D341Med (cell line): ENCODE measurements at regions not wholly inside any gene's neighbourhood (a gene's known extent, or its start where the extent isn't known, plus 50 kb on each side); places are given as distances from the start of the nearest gene placed in this dataset.

Experiments used
- DNase-seq: peaks from one replicate; pipeline ENCODE4 v3.0.0; 2012; ENCODE audit warnings: low spot score

GRCh38 chr11:107136892-107137291, 118.6 kb upstream of the GUCY1A2 start:
- DNase-seq = no peak

GRCh38 chr11:107131756-107132155, 113.5 kb upstream of the GUCY1A2 start:
- DNase-seq = no peak

GRCh38 chr11:107123022-107123421, 104.7 kb upstream of the GUCY1A2 start:
- no peak for DNase-seq

- DNase-seq = no peak
Observed at GRCh38 chr11:107118025-107118720, 99.9 kb upstream of the GUCY1A2 start.

- no peak for DNase-seq
Observed at GRCh38 chr11:107116358-107116757, 98.1 kb upstream of the GUCY1A2 start.

GRCh38 chr11:107102692-107103477, 84.6 kb upstream of the GUCY1A2 start:
- no peak for DNase-seq

- DNase-seq = no peak
Observed at GRCh38 chr11:107092667-107093066, 74.4 kb upstream of the GUCY1A2 start.

- no peak for DNase-seq
Observed at GRCh38 chr11:107078375-107078774, 60.1 kb upstream of the GUCY1A2 start.

GRCh38 chr11:107076832-107077231, 58.6 kb upstream of the GUCY1A2 start:
- DNase-seq = no peak

GRCh38 chr11:107071129-107071528, 52.9 kb upstream of the GUCY1A2 start:
- DNase-seq = no peak
